ENCODE measurements at regions not wholly inside any gene's neighbourhood (a gene's known extent, or its start where the extent isn't known, plus 50 kb on each side); places are given as distances from the start of the nearest gene placed in this dataset.

GRCh38 chr12:24066865-24067264, 117.4 kb upstream of the SOX5 start:
- in situ Hi-C loops (cut with MboI; ENCODE audit: low pct_unique_long_range_greater_than_20kb, low sequenced_read_pairs, unreplicated experiment): no loop called here
- TF ChIP-seq CTCF (IDR thresholded peaks at IDR 0.05; ENCODE audit: extremely low read depth, insufficient read depth, missing control alignments): no peak
- no peak for DNase-seq (ENCODE audit: low spot score)

GRCh38 chr12:24066097-24066496, 116.6 kb upstream of the SOX5 start:
- TF ChIP-seq CTCF (IDR thresholded peaks at IDR 0.05; ENCODE audit: extremely low read depth, insufficient read depth, missing control alignments): no peak
- in situ Hi-C loops (cut with MboI; ENCODE audit: low pct_unique_long_range_greater_than_20kb, low sequenced_read_pairs, unreplicated experiment): no loop called here
- no peak for DNase-seq (ENCODE audit: low spot score)

GRCh38 chr12:24062642-24063245, 113.3 kb upstream of the SOX5 start:
- in situ Hi-C loops (cut with MboI; ENCODE audit: low pct_unique_long_range_greater_than_20kb, low sequenced_read_pairs, unreplicated experiment): no loop called here
- TF ChIP-seq CTCF (IDR thresholded peaks at IDR 0.05; ENCODE audit: extremely low read depth, insufficient read depth, missing control alignments): no peak
- DNase-seq (ENCODE audit: low spot score): no peak

- DNase-seq (ENCODE audit: low spot score): no peak
- no peak for TF ChIP-seq CTCF (IDR thresholded peaks at IDR 0.05; ENCODE audit: extremely low read depth, insufficient read depth, missing control alignments)
- in situ Hi-C loops (cut with MboI; ENCODE audit: low pct_unique_long_range_greater_than_20kb, low sequenced_read_pairs, unreplicated experiment): no loop called here
Measured at GRCh38 chr12:24060089-24060488, 110.6 kb upstream of the SOX5 start.

GRCh38 chr12:24057920-24058476, 108.5 kb upstream of the SOX5 start:
- TF ChIP-seq CTCF (IDR thresholded peaks at IDR 0.05; ENCODE audit: extremely low read depth, insufficient read depth, missing control alignments): no peak
- in situ Hi-C loops (cut with MboI; ENCODE audit: low pct_unique_long_range_greater_than_20kb, low sequenced_read_pairs, unreplicated experiment): no loop called here
- no peak for DNase-seq (ENCODE audit: low spot score)

- TF ChIP-seq CTCF (IDR thresholded peaks at IDR 0.05; ENCODE audit: extremely low read depth, insufficient read depth, missing control alignments): no peak
- in situ Hi-C loops (cut with MboI; ENCODE audit: low pct_unique_long_range_greater_than_20kb, low sequenced_read_pairs, unreplicated experiment): no loop called here
- DNase-seq (ENCODE audit: low spot score): no peak
Measured at GRCh38 chr12:24055747-24056146, 106.3 kb upstream of the SOX5 start.

Measured in GM13977 (cell line).